Neural cell (in vitro differentiated cells): ENCODE measurements at regions not wholly inside any gene's neighbourhood (a gene's known extent, or its start where the extent isn't known, plus 50 kb on each side); places are given as distances from the start of the nearest gene placed in this dataset.

Experiments
- EP300 ChIP-seq: fragments of 450-650 bp; conservative IDR thresholded peaks from 2 replicates; pipeline ENCODE4 v1.6.1; 2014; ENCODE audit warnings: antibody characterized with exemption, mild to moderate bottlenecking, moderate library complexity; ENCODE audit not compliant: poor library complexity, severe bottlenecking
- EZH2 ChIP-seq: fragments of 200-600, 300-800 bp; shearing (Covaris generic), sonication (generic); IDR thresholded peaks from 2 replicates; pipeline ENCODE4 v1.6.1; 2014; ENCODE audit warnings: antibody characterized with exemption, low read length, borderline replicate concordance, mild to moderate bottlenecking; ENCODE audit not compliant: insufficient read depth, poor library complexity, severe bottlenecking
- MXI1 ChIP-seq: fragments of 450-650 bp; conservative IDR thresholded peaks from 2 replicates; pipeline ENCODE4 v1.6.1; 2014; ENCODE audit warnings: antibody characterized with exemption, mild to moderate bottlenecking; ENCODE audit not compliant: poor library complexity, severe bottlenecking
- POLR2AphosphoS5 ChIP-seq: IDR thresholded peaks from 2 replicates; pipeline ENCODE4 v1.6.1; 2012
- RAD21 ChIP-seq: fragments of 450-650 bp; conservative IDR thresholded peaks from 2 replicates; pipeline ENCODE4 v1.6.1; 2014; ENCODE audit warnings: antibody characterized with exemption, mild to moderate bottlenecking, moderate library complexity
- SMC3 ChIP-seq: fragments of 450-650 bp; conservative IDR thresholded peaks from 2 replicates; pipeline ENCODE4 v1.6.1; 2014; ENCODE audit warnings: antibody characterized with exemption, mild to moderate bottlenecking, moderate library complexity; ENCODE audit not compliant: poor library complexity
- TAF1 ChIP-seq: IDR thresholded peaks from 2 replicates; pipeline ENCODE4 v1.6.1; 2012; ENCODE audit warnings: low read depth
- TF ChIP-seq, protein P1 (sequence below): fragments of 450-650 bp; IDR thresholded peaks from 2 replicates; pipeline ENCODE4 v1.5.1; 2014; ENCODE audit warnings: antibody characterized with exemption, mild to moderate bottlenecking, moderate library complexity; ENCODE audit not compliant: poor library complexity, severe bottlenecking
- TF ChIP-seq, protein P2 (sequence below): IDR thresholded peaks from 2 replicates; pipeline ENCODE4 v1.6.1; 2012; ENCODE audit warnings: borderline replicate concordance

DNA sequence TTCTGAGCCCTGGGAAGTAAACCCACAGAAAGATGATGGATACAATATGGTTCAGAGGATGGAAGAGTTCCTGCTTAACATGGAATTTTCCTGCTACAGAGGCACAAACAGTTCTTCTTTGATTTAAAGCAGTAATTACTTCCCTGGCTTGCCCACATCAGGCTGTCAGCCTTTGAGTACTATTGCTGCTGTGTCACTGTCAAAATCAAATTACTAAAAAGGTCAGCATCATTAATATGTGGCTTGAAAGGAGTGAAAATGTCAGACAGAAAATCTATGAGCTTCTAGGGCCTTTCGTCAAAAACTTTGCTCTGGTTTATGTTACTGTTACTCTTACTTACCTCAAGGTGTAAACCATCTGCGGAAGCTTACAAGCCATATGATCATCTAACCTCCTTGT is 98.6 kb upstream of the DPT start:
- TF ChIP-seq, protein P1, sequence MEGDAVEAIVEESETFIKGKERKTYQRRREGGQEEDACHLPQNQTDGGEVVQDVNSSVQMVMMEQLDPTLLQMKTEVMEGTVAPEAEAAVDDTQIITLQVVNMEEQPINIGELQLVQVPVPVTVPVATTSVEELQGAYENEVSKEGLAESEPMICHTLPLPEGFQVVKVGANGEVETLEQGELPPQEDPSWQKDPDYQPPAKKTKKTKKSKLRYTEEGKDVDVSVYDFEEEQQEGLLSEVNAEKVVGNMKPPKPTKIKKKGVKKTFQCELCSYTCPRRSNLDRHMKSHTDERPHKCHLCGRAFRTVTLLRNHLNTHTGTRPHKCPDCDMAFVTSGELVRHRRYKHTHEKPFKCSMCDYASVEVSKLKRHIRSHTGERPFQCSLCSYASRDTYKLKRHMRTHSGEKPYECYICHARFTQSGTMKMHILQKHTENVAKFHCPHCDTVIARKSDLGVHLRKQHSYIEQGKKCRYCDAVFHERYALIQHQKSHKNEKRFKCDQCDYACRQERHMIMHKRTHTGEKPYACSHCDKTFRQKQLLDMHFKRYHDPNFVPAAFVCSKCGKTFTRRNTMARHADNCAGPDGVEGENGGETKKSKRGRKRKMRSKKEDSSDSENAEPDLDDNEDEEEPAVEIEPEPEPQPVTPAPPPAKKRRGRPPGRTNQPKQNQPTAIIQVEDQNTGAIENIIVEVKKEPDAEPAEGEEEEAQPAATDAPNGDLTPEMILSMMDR: no peak
- no peak for TF ChIP-seq POLR2AphosphoS5
- TF ChIP-seq EP300: no peak
- TF ChIP-seq RAD21: no peak
- TF ChIP-seq EZH2: no peak
- TF ChIP-seq, protein P2, sequence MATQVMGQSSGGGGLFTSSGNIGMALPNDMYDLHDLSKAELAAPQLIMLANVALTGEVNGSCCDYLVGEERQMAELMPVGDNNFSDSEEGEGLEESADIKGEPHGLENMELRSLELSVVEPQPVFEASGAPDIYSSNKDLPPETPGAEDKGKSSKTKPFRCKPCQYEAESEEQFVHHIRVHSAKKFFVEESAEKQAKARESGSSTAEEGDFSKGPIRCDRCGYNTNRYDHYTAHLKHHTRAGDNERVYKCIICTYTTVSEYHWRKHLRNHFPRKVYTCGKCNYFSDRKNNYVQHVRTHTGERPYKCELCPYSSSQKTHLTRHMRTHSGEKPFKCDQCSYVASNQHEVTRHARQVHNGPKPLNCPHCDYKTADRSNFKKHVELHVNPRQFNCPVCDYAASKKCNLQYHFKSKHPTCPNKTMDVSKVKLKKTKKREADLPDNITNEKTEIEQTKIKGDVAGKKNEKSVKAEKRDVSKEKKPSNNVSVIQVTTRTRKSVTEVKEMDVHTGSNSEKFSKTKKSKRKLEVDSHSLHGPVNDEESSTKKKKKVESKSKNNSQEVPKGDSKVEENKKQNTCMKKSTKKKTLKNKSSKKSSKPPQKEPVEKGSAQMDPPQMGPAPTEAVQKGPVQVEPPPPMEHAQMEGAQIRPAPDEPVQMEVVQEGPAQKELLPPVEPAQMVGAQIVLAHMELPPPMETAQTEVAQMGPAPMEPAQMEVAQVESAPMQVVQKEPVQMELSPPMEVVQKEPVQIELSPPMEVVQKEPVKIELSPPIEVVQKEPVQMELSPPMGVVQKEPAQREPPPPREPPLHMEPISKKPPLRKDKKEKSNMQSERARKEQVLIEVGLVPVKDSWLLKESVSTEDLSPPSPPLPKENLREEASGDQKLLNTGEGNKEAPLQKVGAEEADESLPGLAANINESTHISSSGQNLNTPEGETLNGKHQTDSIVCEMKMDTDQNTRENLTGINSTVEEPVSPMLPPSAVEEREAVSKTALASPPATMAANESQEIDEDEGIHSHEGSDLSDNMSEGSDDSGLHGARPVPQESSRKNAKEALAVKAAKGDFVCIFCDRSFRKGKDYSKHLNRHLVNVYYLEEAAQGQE: no peak
- TF ChIP-seq SMC3: no peak
- no peak for TF ChIP-seq TAF1
- TF ChIP-seq MXI1: no peak
